DMS153 treated with DMSO at 0.1 percent for 48 hours (cell line): ENCODE measurements at regions not wholly inside any gene's neighbourhood (a gene's known extent, or its start where the extent isn't known, plus 50 kb on each side); places are given as distances from the start of the nearest gene placed in this dataset.
"Not testable (repeated sequence)": the region's sequence is repeated elsewhere in the genome, so short reads cannot be mapped to it uniquely, and the experiment has no call there.

ENCODE experiments used
- DNase-seq: peaks from one replicate; lab custom pipeline; 2025; ENCODE audit not compliant: unreplicated experiment; lab: John Stamatoyannopoulos, UW

DNA sequence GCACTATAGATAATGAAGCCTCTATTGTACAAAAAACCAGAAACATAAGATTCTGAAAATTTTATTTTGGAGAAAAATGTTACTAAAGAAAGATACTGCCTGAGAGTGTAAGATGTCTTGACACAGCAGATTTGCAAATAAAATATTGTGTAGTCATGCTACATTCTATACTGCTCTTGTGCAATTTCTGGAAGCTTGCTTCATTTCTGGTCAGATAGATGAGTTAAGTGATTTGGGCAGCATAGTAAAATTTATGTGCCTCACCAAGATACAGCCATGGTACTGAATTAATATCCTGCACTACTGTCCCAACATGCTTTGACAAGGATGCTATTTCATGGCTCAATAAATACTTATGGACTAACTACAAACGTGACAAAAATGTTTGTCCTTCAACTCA is 55.1 kb upstream of the STARD13 start:
- no peak for DNase-seq

DNA sequence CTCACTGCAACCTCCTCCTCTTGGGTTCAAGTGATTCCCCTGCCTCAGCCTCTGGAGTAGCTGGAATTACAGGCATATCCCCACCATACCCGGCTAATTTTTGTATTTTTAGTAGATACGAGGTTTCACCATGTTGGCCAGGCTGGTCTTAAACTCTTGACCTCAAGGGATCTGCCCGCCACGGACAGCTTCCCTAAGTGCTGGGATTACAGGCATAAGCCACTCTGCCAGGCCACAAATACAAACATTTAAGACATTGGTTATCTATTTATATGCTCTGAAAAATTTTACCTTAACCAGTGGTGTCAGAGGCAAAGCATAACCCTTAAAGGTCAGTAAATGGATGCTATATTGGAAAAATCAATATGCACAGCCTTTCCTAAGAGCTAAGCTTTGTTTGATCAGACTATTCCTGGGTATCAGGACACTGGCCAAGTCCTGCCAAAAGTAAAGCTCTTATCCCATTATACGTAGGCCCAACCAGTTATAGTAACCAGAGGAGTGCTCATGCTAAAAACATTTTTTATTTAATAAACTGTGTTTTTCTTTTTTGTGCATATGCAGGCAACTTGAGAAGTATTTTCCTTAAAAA is 56.4 kb upstream of the STARD13 start:
- DNase-seq, result no peak

DNA sequence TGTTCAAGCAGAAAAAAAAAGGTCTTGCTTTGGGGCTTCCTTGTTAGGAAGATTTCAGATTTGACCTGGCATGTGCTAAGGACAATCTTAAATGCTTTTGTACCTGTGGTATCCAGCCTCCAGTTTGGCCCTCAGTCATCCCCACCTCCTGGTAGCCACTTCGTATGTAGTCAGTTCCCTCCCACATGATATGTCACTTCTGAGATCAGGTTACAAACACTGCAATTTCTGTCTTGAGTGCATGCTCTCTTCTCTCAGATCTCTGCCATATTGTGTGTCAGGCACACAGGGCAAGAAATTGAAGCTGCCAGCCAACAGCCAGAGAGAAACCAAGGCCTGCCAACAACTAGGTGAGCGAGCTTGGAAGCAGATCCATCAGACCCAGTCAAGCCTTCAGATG is 60.3 kb upstream of the STARD13 start:
- no peak for DNase-seq

GRCh38 chr13:33347861-33348260 is 62.3 kb upstream of the STARD13 start:
- DNase-seq, result no peak

GRCh38 chr13:33348366-33348765 is 62.8 kb upstream of the STARD13 start:
- DNase-seq, result no peak

DNA sequence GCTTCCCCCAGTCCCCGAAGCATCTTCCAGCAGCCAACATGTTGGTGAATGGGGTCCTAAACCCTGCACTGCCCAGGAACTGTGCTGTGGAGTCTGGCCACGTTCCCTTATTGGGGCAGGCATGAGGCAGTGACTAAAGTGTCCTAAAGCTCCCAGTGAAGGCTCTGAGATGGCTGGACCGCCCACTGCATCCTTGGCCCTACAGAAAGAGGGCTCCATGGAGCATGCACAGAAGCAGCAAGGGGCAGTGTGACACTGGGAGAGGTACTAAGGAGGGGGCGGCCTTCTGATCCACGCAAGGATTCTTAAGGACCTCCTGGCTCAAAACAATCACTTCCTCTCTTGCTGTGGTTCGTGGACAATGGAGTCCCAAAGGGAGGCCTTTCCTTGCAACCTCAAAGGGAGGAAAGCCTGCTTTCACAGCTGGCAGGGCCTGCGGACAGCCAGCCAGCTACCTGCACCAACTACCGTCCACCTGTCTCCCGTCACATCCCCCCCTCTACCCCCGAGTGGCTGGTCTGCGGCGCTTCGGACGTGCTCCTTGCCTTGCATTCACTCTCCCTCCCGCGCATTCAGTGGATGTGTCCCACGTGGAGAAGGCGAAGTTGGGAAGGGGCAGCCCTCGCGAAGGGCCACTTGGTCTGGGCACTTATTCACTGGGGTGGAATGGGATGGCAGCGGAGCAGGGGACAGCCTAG is 63.9 kb upstream of the STARD13 start:
- no peak for DNase-seq

- no peak for DNase-seq
Measured at GRCh38 chr13:33349986-33350826, 64.7 kb upstream of the STARD13 start.

GRCh38 chr13:33351319-33351718 is 65.8 kb upstream of the STARD13 start:
- DNase-seq, result no peak

- DNase-seq, result no peak
Measured at GRCh38 chr13:33352041-33352440, 66.5 kb upstream of the STARD13 start.

GRCh38 chr13:33352526-33352925 is 67.0 kb upstream of the STARD13 start:
- DNase-seq, result no peak

DNA sequence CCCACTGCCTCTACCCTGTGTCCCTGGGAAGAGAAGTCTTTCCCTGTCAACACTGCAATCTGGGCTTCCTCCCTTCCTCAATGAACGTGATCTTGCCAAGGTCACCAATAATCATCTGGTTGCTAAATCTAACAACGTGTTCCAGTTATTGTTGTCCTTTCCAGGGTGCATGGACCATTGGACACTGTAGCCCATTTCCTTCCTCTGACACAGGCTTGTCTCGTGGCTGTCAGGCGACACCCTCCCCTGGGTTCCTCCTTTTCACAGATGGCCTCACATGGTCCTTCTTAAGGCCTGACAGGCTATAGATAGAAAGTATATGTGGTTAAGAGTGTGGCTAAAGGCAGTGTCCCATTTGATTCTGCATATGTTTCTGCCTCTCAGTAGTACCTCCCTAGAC is 67.7 kb upstream of the STARD13 start:
- DNase-seq, result no peak

DNA sequence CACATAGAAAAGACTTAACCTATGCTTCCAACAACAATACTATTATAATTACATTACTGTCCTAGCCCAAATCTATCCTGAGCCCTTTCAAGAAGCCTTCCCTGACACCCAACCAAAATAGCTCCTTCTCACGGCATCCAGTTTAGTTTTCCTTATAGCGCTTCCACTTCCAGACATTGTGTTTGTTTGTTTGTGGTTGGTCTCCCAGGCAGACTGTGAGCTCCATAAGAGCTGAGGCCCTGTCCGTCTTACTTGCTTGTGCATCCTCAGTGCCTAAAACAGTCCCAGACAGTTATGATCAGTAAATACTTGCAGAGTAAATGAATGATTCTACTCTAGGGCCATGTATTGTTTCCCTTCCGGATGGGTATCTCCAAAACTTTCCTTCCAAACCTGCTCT is 68.1 kb upstream of the STARD13 start:
- no peak for DNase-seq

GRCh38 chr13:33355201-33355895 is 69.8 kb upstream of the STARD13 start:
- DNase-seq, result no peak

DNA sequence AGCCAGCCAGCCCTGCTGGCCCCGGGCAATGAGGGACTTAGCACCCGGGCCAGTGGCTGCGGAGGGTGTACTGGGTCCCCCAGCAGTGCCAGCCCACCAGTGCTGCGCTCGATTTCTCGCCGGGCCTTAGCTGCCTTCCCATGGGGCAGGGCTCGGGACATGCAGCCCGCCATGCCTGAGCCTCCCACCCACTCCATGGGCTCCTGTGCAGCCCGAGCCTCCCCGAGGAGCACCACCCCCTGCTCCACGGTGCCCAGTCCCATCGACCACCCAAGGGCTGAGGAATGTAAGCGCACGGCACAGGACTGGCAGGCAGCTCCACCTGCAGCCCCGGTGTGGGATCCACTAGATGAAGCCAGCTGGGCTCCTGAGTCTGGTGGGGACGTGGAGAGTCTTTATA is 72.5 kb upstream of the STARD13 start:
- not testable (repeated sequence) for DNase-seq

GRCh38 chr13:33362986-33363727 is 77.6 kb upstream of the STARD13 start:
- DNase-seq, result no peak

DNA sequence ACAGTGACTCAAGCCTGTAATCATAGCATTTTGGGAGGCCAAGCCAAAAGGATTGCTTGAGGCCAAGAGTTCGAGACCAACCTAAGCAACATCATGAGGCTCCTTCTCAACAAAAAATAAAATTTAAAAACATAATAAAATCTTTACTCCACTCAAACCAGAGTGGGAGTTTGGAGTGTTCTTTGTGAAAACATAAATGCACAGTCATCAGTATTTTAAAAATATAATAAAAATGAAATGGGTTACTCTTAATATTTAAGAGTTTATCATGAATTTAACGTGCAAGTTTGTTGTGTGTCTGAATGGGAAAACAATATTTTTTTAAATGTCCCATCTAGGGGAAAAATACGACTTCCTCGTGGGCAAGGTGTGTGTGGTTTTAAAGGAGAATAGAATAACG is 78.6 kb upstream of the STARD13 start:
- DNase-seq, result no peak

DNA sequence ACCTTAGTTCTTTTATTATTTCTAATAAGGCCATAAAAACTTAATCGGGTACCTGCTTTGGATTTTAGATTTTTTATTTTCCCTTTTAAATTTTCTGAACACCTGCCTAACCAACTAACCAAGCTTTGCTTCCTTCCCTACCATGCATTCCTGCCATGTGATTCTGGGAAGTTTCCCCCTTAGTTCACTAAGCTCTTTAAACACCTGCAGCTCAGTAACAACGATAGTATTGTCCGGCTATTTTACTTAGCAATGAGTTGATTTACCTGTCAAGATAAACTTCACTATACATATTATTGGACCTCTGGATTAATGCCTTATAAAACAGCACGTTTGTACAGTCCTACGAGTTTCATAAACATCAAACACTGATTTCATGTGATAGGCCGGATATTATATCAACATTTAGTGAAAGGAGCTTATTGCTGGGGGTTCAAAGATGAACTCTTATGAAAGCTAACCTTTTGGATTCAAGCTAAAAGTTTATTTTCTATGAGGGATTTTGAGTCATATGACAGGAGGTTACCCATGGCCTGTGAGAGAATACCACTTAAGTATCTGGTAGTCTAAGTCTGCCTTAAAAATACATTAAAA is 81.0 kb upstream of the STARD13 start:
- DNase-seq, result no peak

DNA sequence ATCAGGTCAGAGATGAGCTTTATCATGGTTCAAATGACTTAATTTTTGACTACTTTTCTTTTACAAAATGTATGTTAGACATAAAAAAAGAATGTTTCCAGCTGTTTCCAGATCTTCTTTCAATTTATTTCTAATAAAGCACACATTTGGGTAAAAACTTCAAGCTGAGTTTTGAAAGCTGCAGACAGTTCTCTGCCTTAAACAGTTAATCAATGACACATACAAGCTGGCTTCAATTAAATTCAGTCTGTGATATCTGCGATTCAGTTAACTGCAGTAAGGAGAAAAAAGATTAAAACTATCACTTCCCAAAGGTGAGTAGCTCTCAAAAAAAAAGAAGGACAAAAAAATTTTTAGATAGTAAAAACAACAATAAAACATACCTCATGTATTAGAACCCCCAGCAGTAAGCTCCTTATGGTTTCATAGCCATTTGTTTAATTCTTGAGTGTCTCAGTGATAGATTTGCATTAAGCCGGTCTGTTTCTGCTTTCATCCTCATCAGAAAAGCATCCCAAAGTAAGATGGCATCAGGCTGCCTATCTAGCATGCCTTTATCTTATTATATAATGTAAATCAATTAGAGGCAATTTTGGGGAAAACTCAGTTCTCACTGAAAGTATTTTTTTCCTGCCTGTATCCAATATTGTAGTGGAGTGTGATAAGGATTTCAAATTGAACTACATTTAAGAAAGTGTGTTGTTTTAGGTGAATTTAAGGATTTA is 81.8 kb upstream of the STARD13 start:
- DNase-seq, result no peak

DNA sequence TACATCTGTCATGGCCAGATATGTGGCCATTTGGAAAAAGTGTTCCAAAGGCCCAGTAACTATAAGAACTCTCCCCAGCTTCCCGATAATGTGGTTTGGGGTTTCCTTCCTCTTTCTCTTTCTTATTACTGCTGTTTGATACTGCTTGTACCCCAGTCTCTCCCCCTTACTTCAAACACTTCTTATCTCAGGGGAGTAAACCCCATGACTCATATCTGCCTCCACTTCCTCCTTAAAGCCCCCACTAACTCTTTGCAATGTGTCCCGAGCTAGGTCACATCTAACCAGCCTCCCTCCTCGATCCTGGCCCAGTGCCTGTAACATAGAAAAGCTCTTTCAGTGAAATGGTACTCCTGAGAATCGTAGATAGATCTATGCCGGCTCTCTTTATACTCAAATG is 82.4 kb upstream of the STARD13 start:
- no peak for DNase-seq

DNA sequence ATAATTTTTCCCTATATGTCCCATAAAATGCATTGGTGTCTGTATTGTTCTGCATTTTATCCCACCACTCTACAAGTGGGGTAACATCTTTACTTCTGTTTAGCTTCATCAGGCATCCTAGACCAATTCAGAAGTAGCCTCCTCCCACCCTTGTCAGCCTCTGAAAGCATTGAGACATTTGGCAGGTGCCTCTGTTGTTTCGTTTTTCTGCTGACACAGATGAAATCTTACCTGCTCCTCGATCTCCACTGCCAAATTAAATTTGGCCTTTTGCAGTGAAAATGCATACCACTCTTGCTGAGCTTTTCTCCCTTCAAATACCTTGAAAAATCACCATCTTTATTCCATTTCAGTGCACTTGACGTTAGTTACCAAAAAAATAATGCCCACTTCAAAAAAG is 83.5 kb upstream of the STARD13 start:
- no peak for DNase-seq
